HG03039 (cell line): ENCODE measurements at regions not wholly inside any gene's neighbourhood (a gene's known extent, or its start where the extent isn't known, plus 50 kb on each side); places are given as distances from the start of the nearest gene placed in this dataset.
"Not testable (repeated sequence)": the region's sequence is repeated elsewhere in the genome, so short reads cannot be mapped to it uniquely, and the experiment has no call there.

ENCODE experiments used
- ATAC-seq: cut with Tn5 transposase; IDR thresholded peaks from one replicate; pipeline ENCODE4 v1.9.1; 2021; ENCODE audit warnings: mild to moderate bottlenecking, moderate library complexity; ENCODE audit not compliant: unreplicated experiment

DNA sequence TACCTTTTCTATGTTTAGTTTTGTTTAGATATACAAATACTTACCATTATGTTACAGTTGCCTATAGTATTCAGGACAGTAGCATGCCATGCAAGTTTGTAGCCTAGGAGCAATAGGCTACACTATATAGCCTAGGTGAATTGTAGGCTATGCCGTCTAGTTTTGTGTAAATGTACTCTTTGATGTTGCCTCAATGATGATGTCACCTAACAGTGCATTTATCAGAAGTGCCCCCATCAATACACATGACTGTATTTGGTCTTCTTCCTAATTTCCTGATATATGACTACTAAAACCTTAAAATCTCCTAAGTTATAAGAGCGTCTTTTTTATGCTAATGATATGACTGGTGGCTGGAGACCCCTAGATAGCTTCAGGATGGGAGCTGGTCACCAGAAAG is 394.4 kb upstream of the STXBP6 start:
- ATAC-seq, result no peak

- not testable (repeated sequence) for ATAC-seq
Measured at GRCh38 chr14:25440382-25440781, 390.4 kb upstream of the STXBP6 start.

DNA sequence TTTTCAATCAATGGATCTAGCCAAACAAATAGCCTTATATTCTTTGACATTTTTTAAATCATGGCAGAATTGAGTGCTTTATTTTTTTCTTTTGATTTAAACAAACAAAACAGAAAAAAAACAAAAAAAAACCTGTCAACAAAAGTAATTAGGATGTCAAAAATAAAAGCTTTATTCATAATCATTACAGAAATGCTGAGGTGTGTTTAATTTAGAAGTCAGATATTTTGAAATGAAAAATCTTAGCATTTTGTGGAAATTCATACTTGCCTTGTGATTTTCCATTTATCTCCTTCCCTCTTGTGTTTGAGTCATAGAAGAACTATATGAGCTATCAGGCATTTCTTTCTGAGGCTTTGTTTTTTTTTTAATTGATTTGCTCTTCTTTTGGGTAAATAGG is 387.0 kb upstream of the STXBP6 start:
- no peak for ATAC-seq

DNA sequence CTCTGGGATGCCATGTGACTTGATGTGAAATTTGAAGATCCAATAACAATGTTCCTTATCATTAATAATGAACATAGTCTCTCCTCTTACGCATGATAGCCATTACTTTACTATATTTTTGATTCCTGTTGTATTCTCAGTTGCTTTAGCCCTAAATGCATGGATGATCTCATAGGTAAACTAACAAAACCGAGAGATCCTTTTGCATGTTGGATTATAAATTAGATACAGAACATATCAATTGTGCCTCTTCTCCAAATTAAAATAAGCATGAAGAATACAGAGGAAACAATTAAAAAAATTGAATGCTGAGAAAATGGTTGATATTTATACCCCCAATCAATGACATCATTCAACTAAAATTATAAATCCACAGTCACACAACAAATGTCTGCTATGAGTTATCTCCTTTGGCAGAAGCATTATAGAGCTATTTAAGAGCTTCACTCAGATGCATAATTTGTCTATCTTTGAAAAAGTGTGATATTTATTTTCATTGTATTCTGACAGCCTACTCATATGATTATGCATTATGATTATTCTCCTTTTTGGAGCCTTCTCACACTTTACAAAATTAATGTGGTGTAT is 386.4 kb upstream of the STXBP6 start:
- ATAC-seq, result no peak

- ATAC-seq, result no peak
Measured at GRCh38 chr14:25431211-25432076, 381.5 kb upstream of the STXBP6 start.

- ATAC-seq, result no peak
Measured at GRCh38 chr14:25430808-25431207, 380.9 kb upstream of the STXBP6 start.

GRCh38 chr14:25412998-25413397 is 363.1 kb upstream of the STXBP6 start:
- ATAC-seq, result no peak

DNA sequence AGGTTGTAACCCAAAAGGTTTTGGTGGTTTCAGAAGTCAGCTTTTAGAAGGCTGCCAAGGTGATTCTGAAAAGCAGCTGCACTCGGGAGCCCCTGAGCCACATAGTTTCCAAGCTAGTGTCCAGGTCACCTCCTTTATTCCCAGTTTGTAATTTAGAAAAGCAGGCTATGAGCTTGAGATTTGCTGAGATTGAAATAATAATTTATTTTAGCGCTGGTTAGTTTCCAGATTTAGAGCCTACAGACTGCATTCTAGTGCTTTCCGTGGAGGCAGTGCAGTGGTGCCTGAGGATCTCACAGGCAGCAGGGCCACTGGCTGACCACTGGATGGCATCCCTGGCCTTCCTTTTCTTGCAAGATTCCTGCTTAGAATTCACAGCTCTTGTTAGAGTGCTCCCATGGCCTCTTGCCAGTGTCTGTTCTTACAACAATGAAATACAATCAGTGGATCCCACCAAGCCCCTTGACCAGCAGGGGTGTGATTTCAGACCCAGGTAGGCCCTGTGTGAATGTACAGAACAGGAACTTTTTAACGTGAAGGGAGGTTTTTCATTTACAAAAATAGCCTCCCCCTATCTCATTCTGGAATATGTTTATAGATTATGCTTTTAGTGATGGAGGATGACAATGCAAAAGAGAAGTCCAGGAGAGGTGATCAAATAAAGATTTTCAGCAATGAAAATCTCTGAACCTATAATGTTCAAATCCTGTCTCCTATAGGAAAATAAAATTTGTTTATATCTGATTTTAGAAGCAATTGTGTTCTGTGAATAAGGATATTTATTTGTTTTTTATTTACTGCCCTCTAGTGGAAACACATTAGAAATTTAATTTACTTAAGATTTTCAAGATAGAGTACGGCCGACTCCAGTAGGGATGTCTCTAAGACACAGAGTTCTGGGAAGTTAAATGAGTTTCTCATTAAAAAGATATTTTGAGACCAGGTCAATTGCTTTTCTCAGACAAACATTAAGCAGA is 362.1 kb upstream of the STXBP6 start:
- no peak for ATAC-seq

- ATAC-seq, result no peak
Measured at GRCh38 chr14:25406818-25407217, 356.9 kb upstream of the STXBP6 start.

DNA sequence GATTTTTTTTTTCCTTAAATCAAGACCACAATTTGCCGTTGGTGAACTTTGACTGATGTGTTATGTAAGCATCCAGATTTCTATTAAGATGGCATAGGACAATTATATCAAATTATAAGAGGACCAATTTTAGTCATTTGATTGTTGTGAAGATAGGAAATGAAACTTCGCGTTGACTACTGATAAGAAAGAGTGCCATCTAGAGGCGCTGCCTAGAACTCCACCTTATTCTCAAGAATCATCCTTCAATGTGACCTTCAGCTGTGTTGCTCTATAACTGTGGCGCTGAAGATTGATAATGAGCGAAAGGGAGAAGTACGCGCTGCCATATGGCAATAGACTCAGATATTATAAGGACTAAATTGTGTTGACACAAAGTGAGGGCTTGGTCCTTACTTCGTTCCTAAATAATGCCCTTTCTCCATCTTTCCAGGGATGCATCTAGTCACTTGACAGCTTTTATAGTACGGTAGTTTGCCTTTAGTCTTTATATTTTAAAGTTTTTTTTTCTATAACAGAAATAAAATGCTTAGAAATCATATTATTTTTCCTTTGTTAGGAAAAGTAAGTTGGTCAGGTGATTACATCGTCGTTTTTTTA is 350.8 kb upstream of the STXBP6 start:
- peak; percentile 51 for ATAC-seq

DNA sequence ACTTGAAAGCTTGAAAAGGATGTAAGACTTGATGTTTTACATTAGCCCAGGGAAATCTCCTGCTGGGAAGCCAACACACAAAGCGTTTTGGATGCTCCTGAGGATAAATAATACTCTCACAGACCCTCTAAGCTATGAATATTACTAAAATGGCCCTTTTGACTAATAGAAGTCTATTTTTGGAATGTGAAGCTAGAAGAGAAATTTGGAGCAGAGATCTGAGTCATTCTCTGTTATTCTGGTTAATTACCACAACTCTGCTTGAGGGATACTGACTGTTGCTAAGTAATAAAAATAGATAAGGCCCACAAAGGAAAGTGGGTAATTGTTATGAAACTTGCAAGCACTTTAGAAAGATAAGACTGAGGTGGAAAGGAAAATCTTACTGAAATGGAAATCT is 346.2 kb upstream of the STXBP6 start:
- ATAC-seq, result peak; percentile 68

DNA sequence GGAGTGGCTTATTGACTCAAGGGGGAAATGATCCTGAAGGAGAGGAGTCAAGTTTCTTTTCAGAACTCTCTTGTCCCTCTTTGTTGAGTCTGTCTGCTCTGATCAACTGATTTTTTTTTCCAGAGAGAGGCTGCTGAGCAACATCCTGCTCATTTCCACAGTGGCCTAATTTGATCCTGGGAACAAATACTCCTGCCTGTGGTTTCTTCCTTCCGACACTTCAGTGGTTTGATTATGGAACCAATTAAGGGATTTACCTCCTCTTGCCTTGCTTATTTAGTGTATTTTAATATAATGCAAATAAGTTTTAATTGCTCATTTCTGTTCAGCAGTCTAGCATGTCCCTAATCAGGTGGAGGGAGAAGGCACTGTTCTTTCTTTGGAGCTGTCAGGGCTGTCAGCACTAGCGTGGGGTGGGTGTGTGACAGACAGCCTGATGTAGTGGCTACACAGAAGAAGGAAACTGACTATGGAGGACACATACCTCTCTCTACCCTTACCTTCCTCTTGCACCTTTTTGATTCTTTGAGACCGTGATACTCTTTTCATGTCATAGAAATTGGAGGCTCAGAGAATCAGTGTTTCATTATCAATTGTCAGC is 344.9 kb upstream of the STXBP6 start:
- ATAC-seq, result no peak

GRCh38 chr14:25394356-25394755 is 344.4 kb upstream of the STXBP6 start:
- ATAC-seq, result no peak

DNA sequence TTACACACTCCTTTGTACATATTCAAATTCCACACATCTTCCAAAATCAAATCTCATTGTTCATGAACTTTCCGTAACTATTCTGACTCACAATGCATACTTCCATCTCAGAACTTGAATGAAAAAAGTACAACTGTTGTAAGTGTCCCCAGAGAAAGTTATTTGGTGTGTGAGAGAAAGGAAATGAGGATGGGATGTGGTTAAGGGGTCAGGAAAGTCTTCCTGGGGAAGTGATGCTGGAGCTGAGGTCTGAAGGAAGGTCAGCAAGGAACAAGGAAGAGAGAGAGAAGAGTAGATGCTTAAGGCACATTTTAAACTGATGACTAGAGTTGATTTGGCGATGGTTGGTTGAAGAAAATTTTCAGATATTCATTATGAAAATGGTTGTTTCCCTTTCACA is 340.0 kb upstream of the STXBP6 start:
- ATAC-seq, result no peak

DNA sequence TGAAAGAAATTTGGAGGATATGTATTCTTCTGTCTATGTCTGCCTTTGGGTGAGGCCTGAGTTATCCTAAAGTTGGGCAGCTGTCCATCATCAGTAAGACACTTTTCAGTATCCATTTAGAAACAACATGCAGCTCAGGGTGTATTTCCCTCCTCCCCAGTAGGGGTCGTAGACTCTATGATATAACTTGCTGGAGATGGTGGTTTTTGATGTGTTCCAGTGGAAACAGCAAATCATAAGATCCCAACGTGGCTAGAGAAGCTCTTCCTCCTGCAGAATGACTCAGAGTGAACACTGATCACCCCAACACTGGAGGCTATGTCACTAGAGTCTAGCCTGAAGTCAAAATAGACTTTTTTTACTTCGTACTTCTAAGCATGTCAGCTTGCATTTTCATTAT is 331.6 kb upstream of the STXBP6 start:
- no peak for ATAC-seq

DNA sequence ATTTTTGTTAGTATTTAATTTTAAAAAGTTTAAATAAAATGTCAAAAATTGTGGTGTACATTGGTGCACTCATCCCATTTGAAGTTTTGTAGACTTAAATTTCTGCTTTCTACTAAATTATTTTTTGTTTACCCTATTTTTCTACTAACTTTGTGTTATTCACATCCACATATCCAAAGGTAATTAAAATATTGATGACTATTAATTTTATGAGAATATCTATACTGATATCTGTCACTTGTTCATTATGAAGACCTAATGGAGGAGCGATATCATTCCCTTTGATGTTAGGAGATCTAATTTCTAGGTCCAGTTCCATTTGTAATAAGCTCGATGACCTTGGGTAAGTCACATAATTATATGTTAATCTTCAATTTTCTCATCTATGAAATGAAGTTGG is 325.7 kb upstream of the STXBP6 start:
- ATAC-seq, result no peak

DNA sequence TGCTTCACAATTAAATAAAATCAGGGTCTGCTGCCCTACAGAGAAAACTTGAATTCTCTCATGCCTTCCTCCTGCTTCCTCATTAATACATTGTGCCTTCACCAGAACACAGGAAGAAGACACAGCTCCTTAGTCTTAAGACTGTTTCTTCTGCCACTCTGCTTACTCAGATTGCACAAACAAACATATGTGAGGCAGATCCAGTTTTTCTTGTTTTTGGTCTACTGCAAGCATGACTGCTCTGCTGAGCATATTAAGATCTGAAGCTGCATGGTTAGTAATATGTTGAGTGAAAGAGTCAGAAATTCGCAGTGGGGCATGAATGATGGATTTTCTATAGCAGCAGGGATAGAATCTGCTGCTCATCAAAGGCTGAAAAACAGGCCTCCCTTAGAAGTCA is 321.1 kb upstream of the STXBP6 start:
- no peak for ATAC-seq

GRCh38 chr14:25370057-25370456 is 320.1 kb upstream of the STXBP6 start:
- ATAC-seq, result not testable (repeated sequence)

DNA sequence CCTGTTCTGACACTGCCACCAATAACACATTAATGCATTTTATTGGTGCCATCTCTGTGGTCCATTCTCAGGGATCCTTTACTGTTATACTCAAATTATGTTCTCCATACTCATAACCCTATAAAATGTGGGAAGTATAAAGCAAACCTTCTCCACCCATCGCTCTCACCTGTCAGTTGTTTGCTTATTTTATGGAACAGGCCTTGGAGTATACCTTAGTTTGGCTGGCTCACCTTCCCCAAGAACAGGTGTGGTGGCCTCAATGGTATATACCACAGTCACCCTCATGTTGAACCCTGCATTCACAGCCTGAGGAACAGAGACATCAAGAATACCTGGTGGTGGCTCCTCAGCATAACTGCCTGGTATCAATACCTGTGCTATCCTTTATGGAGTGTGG is 308.4 kb upstream of the STXBP6 start:
- ATAC-seq, result no peak

DNA sequence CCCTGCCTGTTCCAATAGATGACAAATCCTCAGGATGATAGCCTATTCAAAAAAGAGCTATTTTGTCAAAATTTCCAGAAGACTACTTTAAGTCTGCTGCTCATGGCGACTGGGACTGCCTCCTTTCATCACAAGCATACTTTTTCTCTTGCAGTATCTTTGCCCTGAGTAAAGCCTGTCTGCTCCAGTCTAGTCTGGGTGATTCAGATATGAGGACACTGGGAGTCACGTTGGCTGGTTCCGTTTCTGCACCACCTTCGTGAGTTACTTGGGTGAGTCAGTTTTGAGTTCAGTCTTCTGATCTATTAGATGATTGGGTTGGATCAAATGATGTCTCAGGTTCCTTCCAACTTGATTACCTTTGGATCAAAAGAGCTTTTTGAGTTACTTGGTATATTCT is 301.3 kb upstream of the STXBP6 start:
- ATAC-seq, result no peak

DNA sequence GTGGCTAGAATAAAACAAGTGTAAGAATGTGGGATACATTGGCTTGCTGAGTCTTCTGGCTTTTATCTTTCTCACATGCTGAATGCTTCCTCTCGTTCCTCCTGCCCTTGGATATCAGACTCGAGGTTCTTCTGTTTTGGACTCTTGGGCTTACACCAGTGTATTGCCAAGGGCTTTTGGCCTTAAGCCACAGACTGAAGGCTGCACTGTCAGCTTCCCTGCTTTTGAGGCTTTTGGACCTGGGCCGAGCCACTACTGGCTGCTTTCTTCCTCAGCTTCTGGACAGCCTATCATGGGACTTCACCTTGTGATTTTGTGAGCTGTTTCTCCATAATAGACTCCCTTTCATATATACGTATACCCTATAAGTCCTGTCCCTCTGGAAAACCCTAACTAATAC is 300.9 kb upstream of the STXBP6 start:
- no peak for ATAC-seq
